Astrocyte of the spinal cord (primary cell): ENCODE measurements at regions not wholly inside any gene's neighbourhood (a gene's known extent, or its start where the extent isn't known, plus 50 kb on each side); places are given as distances from the start of the nearest gene placed in this dataset.

Experiments
- DNase-seq: peaks from one replicate; pipeline ENCODE4 v3.0.0; 2011; ENCODE audit warnings: low read depth, low spot score
- H3K4me3 ChIP-seq: 2 replicates; pipeline ENCODE4 v1.5.1; 2011; ENCODE audit warnings: low read depth, mild to moderate bottlenecking, low read length, moderate library complexity
- CTCF ChIP-seq: IDR thresholded peaks from 2 replicates; pipeline ENCODE4 v1.5.1; 2012; ENCODE audit warnings: low read depth, mild to moderate bottlenecking, low read length, inconsistent platforms
- in situ Hi-C: cut with HindIII; loops from 2 replicates; pipeline ENCODE4 v1.10.0; 2017; ENCODE audit warnings: low sequenced_read_pairs

GRCh38 chr3:1979961-1980615, 118.6 kb upstream of the CNTN4 start:
- in situ Hi-C loops: no loop called here
- no peak for DNase-seq
- no peak for TF ChIP-seq CTCF
- no peak overlapping the region for H3K4me3 ChIP-seq

GRCh38 chr3:1987980-1988379, 110.7 kb upstream of the CNTN4 start:
- in situ Hi-C loops: no loop called here
- no peak for DNase-seq

GRCh38 chr3:1998739-1999138, 99.9 kb upstream of the CNTN4 start:
- H3K4me3 ChIP-seq: no peak overlapping the region
- no peak for DNase-seq
- no peak for TF ChIP-seq CTCF
- in situ Hi-C loops: no loop called here

More at GRCh38 chr3:1987980-1988379, 110.7 kb upstream of the CNTN4 start:
- H3K4me3 ChIP-seq: no peak overlapping the region
- TF ChIP-seq CTCF: no peak

- in situ Hi-C loops: no loop called here
- no peak for TF ChIP-seq CTCF
- no peak overlapping the region for H3K4me3 ChIP-seq
- DNase-seq: no peak
Measured at GRCh38 chr3:2001306-2002108, 97.2 kb upstream of the CNTN4 start.

- no peak overlapping the region for H3K4me3 ChIP-seq
- in situ Hi-C loops: no loop called here
- no peak for TF ChIP-seq CTCF
- DNase-seq: peak; percentile 4
Measured at GRCh38 chr3:2023959-2024358, 74.7 kb upstream of the CNTN4 start.

GRCh38 chr3:2024713-2025112, 74.0 kb upstream of the CNTN4 start:
- TF ChIP-seq CTCF: no peak

More at GRCh38 chr3:2024713-2025112, 74.0 kb upstream of the CNTN4 start:
- no peak overlapping the region for H3K4me3 ChIP-seq
- DNase-seq: no peak
- in situ Hi-C loops: no loop called here
